HG03025 (cell line): ENCODE measurements at regions not wholly inside any gene's neighbourhood (a gene's known extent, or its start where the extent isn't known, plus 50 kb on each side); places are given as distances from the start of the nearest gene placed in this dataset.
"Not testable (repeated sequence)": the region's sequence is repeated elsewhere in the genome, so short reads cannot be mapped to it uniquely, and the experiment has no call there.

Source experiments
- ATAC-seq: cut with Tn5 transposase; IDR thresholded peaks from one replicate; pipeline ENCODE4 v1.9.1; 2021; ENCODE audit warnings: mild to moderate bottlenecking, moderate library complexity; ENCODE audit not compliant: unreplicated experiment, low FRiP score

GRCh38 chr7:143704813-143705212 lies 52.7 kb downstream of the CTAGE6 start:
- ATAC-seq, result not testable (repeated sequence)

GRCh38 chr7:143700759-143701699 lies 56.5 kb downstream of the CTAGE6 start:
- ATAC-seq, result peak; percentile 99
